Endothelial cell of umbilical vein (primary cell): ENCODE measurements at regions not wholly inside any gene's neighbourhood (a gene's known extent, or its start where the extent isn't known, plus 50 kb on each side); places are given as distances from the start of the nearest gene placed in this dataset.

ENCODE experiments used
- BruUV-seq: library from RNA; stranded (reverse); fragments of 400-500 nt; replicated peaks from 2 replicates; lab custom pipeline; 2021; lab: Mats Ljungman, UMichigan
- CTCF ChIA-PET: fragments of 300-600, 350-600 bp; sonication (Branson Sonifier 250); formaldehyde crosslinking; loops from one replicate; lab custom pipeline; 2021; ENCODE audit warnings: antibody characterized with exemption, inconsistent platforms; lab: Charles Lee
- POLR2A ChIA-PET: fragments of 300-600, 350-600 bp; sonication (Branson Sonifier 250); formaldehyde crosslinking; loops from one replicate; lab custom pipeline; 2021; ENCODE audit warnings: antibody characterized with exemption, inconsistent platforms; lab: Charles Lee
- DNase-seq: peaks from one replicate; pipeline ENCODE4 v3.0.0-alpha.2; 2011; ENCODE audit warnings: low read depth, low spot score
- FAIRE-seq: peaks from 2 replicates; lab custom pipeline; 2011; peaks lifted over from hg19 to GRCh38; lab: Jason Lieb, UNC
- H2AFZ ChIP-seq: 2 replicates; pipeline ENCODE4 v1.6.0; 2012; ENCODE audit warnings: low read depth, low read length, control low read depth, inconsistent platforms
- H3K27ac ChIP-seq: 2 replicates; pipeline ENCODE4 v1.5.1; 2011; ENCODE audit warnings: low read depth, mild to moderate bottlenecking, control low read depth, low read length, moderate library complexity; ENCODE audit not compliant: insufficient read depth
- H3K27me3 ChIP-seq, 2 experiments: 2 replicates each; pipeline versions ENCODE4 v1.6.0 to v1.6.1; 2011; ENCODE audit warnings: low read length in 2 of 2, mixed read lengths in 1 of 2; ENCODE audit not compliant: control insufficient read depth in 2 of 2, insufficient read depth in 2 of 2
- H3K36me3 ChIP-seq, 2 experiments: 2 replicates in 1 of 2; 3 replicates in 1 of 2; pipeline ENCODE4 v1.5.1; 2011; ENCODE audit warnings: low read length in 2 of 2, mild to moderate bottlenecking in 1 of 2, moderate library complexity in 1 of 2; ENCODE audit not compliant: control insufficient read depth in 2 of 2, insufficient read depth in 2 of 2; ENCODE audit errors: extremely low read depth in 1 of 2
- H3K4me1 ChIP-seq: 3 replicates; pipeline ENCODE4 v1.5.1; 2011; ENCODE audit warnings: mild to moderate bottlenecking, low read length; ENCODE audit not compliant: control insufficient read depth, insufficient read depth; ENCODE audit errors: extremely low read depth
- H3K4me2 ChIP-seq: 2 replicates; pipeline ENCODE4 v1.6.1; 2011; ENCODE audit warnings: low read length, control low read depth, mixed read lengths; ENCODE audit not compliant: insufficient read depth
- H3K4me3 ChIP-seq, 3 experiments: fragments of 200-600 bp in 1 of 3; sonication (generic), shearing (Covaris generic) in 1 of 3; replicated peaks in 1 of 3; 2 replicates each; pipeline ENCODE4 v1.5.1; 2011 to 2016; ENCODE audit warnings: control low read depth in 3 of 3, low read length in 3 of 3, mild to moderate bottlenecking in 2 of 3, inconsistent platforms in 1 of 3, low read depth in 1 of 3, moderate library complexity in 1 of 3; ENCODE audit not compliant: insufficient read depth in 1 of 3
- H3K79me2 ChIP-seq: 2 replicates; pipeline ENCODE4 v1.6.0; 2012; ENCODE audit warnings: low read length, inconsistent platforms; ENCODE audit not compliant: control insufficient read depth, insufficient read depth
- H3K9ac ChIP-seq: replicated peaks from 2 replicates; pipeline ENCODE3; 2011; ENCODE audit warnings: low read length, control low read depth; ENCODE audit not compliant: insufficient read depth; ENCODE audit errors: extremely low read depth
- H3K9me1 ChIP-seq: replicated peaks from 3 replicates; pipeline ENCODE4 v1.6.0; 2011; ENCODE audit warnings: mild to moderate bottlenecking, low read length; ENCODE audit not compliant: control insufficient read depth, insufficient read depth; ENCODE audit errors: extremely low read depth
- H3K9me3 ChIP-seq: replicated peaks from 2 replicates; pipeline ENCODE4 v1.5.1; 2012; ENCODE audit warnings: low read length, inconsistent platforms; ENCODE audit not compliant: control insufficient read depth, insufficient read depth
- H4K20me1 ChIP-seq: replicated peaks from 2 replicates; pipeline ENCODE3; 2011; ENCODE audit warnings: mild to moderate bottlenecking, low read length; ENCODE audit not compliant: control insufficient read depth, insufficient read depth; ENCODE audit errors: extremely low read depth
- EZH2 ChIP-seq: IDR thresholded peaks from 2 replicates; pipeline ENCODE4 v1.6.1; 2012; ENCODE audit warnings: borderline replicate concordance, low read depth, mild to moderate bottlenecking, moderate library complexity, low read length, inconsistent platforms; ENCODE audit not compliant: severe bottlenecking
- FOS ChIP-seq: IDR thresholded peaks from 2 replicates; pipeline ENCODE4 v1.6.1; 2011; ENCODE audit warnings: mild to moderate bottlenecking, low read length, moderate library complexity, borderline replicate concordance; ENCODE audit not compliant: insufficient read depth
- GATA2 ChIP-seq: IDR thresholded peaks from 2 replicates; pipeline ENCODE4 v1.7.0; 2011; ENCODE audit warnings: low read depth, mild to moderate bottlenecking, moderate library complexity, mixed read lengths, low read length; ENCODE audit not compliant: insufficient read length, insufficient read depth
- JUN ChIP-seq: IDR thresholded peaks from 2 replicates; pipeline ENCODE4 v1.6.1; 2011; ENCODE audit warnings: borderline replicate concordance, low read depth; ENCODE audit not compliant: insufficient read length, insufficient read depth
- MYC ChIP-seq: IDR thresholded peaks from one replicate; pipeline ENCODE4 v1.6.1; 2011; ENCODE audit warnings: mild to moderate bottlenecking, low read depth, low read length
- POLR2A ChIP-seq: IDR thresholded peaks from 2 replicates; pipeline ENCODE4 v1.6.1; 2012; ENCODE audit warnings: low read depth, mild to moderate bottlenecking, control low read depth, low read length
- POLR2AphosphoS5 ChIP-seq: IDR thresholded peaks from 2 replicates; pipeline ENCODE4 v1.6.1; 2012; ENCODE audit warnings: low read depth, mild to moderate bottlenecking, control low read depth, low read length, moderate library complexity; ENCODE audit not compliant: insufficient read depth
- dilution Hi-C: fragments of 300-500 bp; cut with MboI; formaldehyde crosslinking; loops from one replicate; pipeline ENCODE4 v1.15.0; 2019; ENCODE audit warnings: low sequenced_read_pairs; ENCODE audit not compliant: extremely low pct_ligation_motif_present
- intact Hi-C: fragments of 100-400 bp; cut with micrococcal nuclease; formaldehyde crosslinking; loops from one replicate; pipeline ENCODE4 v1.10.0; 2022
- TF ChIP-seq, protein P1 (sequence below), 2 donors: IDR thresholded peaks; 1 replicate in 1 of 2; 2 replicates in 1 of 2; pipeline ENCODE4 v1.5.1; 2011; ENCODE audit warnings: low read length in 2 of 2, mild to moderate bottlenecking in 2 of 2, moderate library complexity in 2 of 2, control low read depth in 1 of 2, inconsistent platforms in 1 of 2, low read depth in 1 of 2; ENCODE audit not compliant: insufficient read depth in 1 of 2; ENCODE audit errors: extremely low read depth in 1 of 2
- TF ChIP-seq, protein P2 (sequence below): IDR thresholded peaks from 2 replicates; pipeline ENCODE4 v1.6.1; 2011; ENCODE audit not compliant: insufficient read depth, insufficient read length

DNA sequence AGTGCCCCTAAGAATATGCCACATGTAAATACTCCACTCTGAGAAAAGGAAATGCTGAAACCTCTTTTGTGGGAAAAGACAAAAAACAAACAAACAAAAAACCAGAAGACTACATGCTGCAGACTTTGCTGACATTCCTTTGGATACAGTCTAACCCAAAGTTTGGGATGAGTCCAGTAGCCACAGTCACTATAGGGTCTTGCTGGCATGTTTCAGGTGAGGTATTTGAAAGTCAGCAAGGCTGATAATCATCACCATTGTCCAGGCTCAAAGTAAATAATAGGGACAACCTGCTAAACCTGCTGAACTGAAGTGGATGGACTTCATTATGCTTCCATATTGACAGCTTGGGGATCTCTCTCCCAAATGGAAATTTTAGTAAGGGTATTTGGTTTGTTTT, 1087.0 kb upstream of the LRRTM3 start:
- H3K27ac ChIP-seq: no peak overlapping the region
- no peaks in the 10 kb centered on the region for H3K36me3 ChIP-seq
- FAIRE-seq (no peak), DNase-seq (no peak)
- no TSS peak for BruUV-seq
- H3K4me2 ChIP-seq: no peak overlapping the region
- no peaks in the 10 kb centered on the region for H3K9me1 ChIP-seq
- no peak overlapping the region for H3K4me3 ChIP-seq
- no peaks in the 10 kb centered on the region for H3K9me3 ChIP-seq
- no peaks in the 10 kb centered on the region for H3K79me2 ChIP-seq
- ChIA-PET POLR2A (no interaction called here), CTCF (no interaction called here)
- no peaks in the 10 kb centered on the region for H4K20me1 ChIP-seq
- intact Hi-C loops: no loop called here
- TF ChIP-seq FOS: no peak
- H3K4me1 ChIP-seq: no peaks in the 10 kb centered on the region
- no peaks in the 10 kb centered on the region for H3K27me3 ChIP-seq
- no peak overlapping the region for H3K9ac ChIP-seq
- dilution Hi-C loops: no loop called here
- H2AFZ ChIP-seq: no peak overlapping the region

DNA sequence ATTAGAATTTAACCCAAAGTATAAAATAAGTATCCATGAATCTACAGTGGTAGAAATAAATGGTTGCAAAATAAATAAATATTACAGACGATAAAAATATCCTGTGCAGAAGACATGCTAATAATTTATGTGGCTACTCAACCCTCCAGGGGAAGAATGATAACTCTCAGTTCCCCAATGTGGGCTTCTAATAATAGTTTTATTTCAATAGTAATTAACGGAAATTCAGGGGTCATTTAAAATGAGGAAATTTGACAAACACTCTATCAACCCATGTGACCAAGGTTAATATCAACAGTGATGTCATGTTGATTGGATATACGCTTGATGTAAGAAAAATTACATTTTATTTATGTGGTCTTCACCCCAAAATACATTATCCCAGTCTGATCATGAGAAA, 1082.6 kb upstream of the LRRTM3 start:
- Histone ChIP-seq H3K27ac (no peak overlapping the region), H4K20me1 (no peaks in the 10 kb centered on the region), H2AFZ (no peak overlapping the region), H3K4me1 (no peaks in the 10 kb centered on the region), H3K9me1 (no peaks in the 10 kb centered on the region), H3K4me3 (no peak overlapping the region), H3K27me3 (no peaks in the 10 kb centered on the region), H3K36me3 (no peaks in the 10 kb centered on the region), H3K9ac (no peak overlapping the region), H3K4me2 (no peak overlapping the region), H3K9me3 (no peaks in the 10 kb centered on the region), H3K79me2 (no peaks in the 10 kb centered on the region)
- POLR2A ChIA-PET: no interaction called here
- CTCF ChIA-PET: no interaction called here
- dilution Hi-C loops (no loop called here), intact Hi-C loops (no loop called here)
- TF ChIP-seq POLR2AphosphoS5 (no peak), JUN (no peak), EZH2 (no peak), POLR2A (no peak), GATA2 (no peak), MYC (no peak), FOS (no peak)
- TF ChIP-seq, protein P1, sequence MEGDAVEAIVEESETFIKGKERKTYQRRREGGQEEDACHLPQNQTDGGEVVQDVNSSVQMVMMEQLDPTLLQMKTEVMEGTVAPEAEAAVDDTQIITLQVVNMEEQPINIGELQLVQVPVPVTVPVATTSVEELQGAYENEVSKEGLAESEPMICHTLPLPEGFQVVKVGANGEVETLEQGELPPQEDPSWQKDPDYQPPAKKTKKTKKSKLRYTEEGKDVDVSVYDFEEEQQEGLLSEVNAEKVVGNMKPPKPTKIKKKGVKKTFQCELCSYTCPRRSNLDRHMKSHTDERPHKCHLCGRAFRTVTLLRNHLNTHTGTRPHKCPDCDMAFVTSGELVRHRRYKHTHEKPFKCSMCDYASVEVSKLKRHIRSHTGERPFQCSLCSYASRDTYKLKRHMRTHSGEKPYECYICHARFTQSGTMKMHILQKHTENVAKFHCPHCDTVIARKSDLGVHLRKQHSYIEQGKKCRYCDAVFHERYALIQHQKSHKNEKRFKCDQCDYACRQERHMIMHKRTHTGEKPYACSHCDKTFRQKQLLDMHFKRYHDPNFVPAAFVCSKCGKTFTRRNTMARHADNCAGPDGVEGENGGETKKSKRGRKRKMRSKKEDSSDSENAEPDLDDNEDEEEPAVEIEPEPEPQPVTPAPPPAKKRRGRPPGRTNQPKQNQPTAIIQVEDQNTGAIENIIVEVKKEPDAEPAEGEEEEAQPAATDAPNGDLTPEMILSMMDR (IDR thresholded peaks at IDR 0.05; ENCODE audit: extremely low read depth in 1 of 2, insufficient read depth in 1 of 2, low read depth in 1 of 2, low read length in 2 of 2): no peak
- TF ChIP-seq, protein P2, sequence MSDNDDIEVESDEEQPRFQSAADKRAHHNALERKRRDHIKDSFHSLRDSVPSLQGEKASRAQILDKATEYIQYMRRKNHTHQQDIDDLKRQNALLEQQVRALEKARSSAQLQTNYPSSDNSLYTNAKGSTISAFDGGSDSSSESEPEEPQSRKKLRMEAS: no peak
- FAIRE-seq (no peak), DNase-seq (no peak)
- no TSS peak for BruUV-seq
